Activated CD4-positive, alpha-beta T cell treated with anti-CD3 and anti-CD28 coated beads, Interleukin-2, amount 50 U/mL, for 48 hours (primary cell): ENCODE measurements at regions not wholly inside any gene's neighbourhood (a gene's known extent, or its start where the extent isn't known, plus 50 kb on each side); places are given as distances from the start of the nearest gene placed in this dataset.

Source experiments
- DNase-seq, 2 experiments: peaks; one replicate each; pipeline ENCODE4 v3.0.0-alpha.2; 2020

DNA sequence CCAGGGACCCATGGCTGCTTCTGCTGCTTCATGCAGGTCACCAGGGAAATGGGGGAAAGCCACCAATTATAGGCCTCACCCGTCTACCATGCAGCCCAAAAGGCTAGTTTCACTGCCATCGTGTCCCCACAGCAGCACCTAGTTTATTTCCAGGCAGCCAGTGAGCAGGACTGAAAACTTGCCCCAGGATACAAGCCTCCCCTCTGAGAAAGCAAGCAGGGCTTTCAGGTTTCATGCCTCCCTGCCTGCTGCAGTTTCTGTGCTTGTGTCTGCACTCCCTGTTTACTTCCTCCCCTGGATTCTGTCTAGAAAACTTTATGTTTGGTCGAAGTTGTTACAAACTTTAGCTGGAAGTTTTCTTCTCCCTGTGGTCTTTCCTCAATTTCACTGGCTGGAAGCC is 319.1 kb downstream of the ANXA1 start:
- DNase-seq = no peak

DNA sequence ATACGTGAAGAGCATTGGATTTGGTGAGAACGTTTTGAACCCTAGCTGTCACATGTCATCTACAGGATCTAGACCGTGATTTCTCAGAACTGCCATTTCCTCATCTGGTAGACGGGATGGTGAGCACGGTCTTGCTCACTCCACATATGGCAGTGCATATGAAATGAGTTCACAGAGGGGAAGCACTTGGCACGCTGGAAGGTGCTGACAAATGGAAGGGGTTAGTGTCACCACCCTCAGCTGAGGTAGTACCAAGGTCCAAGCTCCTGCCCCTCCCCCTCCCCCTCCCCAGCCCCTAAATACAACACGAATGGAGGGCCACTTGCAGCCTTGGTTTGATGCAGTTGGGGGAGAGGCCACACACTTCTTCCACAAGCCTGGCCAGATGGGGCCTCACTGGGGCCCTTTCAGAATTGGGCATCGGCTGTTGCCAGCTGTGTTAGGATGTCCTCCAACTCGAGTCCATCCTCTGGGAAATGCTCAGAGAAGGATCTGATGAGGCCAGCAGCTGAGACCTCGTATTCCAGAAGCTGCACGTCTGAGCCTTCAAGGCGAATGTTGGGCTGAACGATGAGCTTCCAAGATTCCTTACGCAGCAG is 322.4 kb downstream of the ANXA1 start:
- no peak for DNase-seq

DNA sequence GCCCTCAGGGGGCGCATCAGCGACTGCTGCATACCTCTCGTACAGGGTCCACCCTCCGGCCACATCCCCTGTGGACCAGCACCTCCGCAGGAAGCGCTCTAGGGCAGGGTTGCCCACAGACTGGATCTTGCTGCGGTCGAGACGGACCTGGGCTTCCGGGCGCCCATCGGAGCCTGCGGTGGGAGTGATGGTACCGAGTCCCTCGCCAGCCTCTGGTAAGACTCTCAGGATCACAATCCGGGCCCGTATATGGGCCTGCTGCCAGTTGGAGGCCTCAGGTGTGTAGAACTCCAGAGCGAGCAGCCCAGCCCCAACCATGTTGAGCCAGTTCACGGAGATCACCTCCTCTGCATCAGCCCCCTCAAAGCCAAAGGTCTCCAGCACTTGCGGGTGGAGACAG is 323.0 kb downstream of the ANXA1 start:
- no peak for DNase-seq

DNA sequence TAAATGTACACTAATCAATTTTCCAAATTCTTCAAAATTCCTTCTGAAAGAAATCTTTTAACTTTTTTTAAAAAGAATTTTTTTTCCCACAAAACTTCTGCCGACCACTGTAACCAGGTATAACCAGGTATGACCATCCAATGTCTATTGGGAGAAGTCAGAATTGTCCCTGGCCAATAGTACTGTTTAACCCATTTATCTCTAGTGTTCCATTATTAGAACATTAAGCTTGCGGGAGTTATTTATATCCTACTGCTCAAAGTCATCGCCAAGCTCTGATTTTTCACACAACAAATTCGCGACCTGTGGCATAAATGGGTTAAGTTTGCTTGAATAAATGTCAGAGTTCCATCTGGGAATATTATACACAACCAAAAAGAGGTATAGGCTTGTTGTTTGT is 343.2 kb downstream of the ANXA1 start:
- DNase-seq = no peak

- no peak for DNase-seq
These were observed 346.1 kb downstream of the ANXA1 start for GRCh38 chr9:73497796-73498195.

GRCh38 chr9:73515216-73515615 is 363.6 kb downstream of the ANXA1 start:
- DNase-seq = no peak

GRCh38 chr9:73523391-73523790 is 371.7 kb downstream of the ANXA1 start:
- DNase-seq = no peak

DNA sequence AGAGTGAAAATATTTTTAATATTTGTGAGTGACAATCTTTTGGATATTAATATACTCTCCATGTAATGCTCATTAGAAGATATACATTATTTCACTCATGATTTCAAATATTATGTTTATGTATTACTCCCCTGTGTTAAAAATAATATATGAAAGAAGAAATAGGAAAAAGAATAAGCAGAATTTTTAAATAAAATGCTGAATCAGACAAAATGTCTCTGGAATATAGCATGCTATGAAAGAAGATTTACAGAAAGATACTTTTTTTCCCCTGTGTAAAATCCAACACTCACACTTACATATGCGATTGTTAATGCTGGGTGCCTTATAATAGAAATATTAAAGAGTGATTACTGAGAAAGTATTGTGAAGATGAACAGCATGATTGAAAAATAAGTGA is 373.7 kb downstream of the ANXA1 start:
- DNase-seq = no peak

GRCh38 chr9:73527521-73527920 is 375.9 kb downstream of the ANXA1 start:
- no peak for DNase-seq

- DNase-seq = no peak
These were observed 377.3 kb downstream of the ANXA1 start for GRCh38 chr9:73528926-73529325.

- no peak for DNase-seq
These were observed 378.0 kb downstream of the ANXA1 start for GRCh38 chr9:73529666-73530065.

DNA sequence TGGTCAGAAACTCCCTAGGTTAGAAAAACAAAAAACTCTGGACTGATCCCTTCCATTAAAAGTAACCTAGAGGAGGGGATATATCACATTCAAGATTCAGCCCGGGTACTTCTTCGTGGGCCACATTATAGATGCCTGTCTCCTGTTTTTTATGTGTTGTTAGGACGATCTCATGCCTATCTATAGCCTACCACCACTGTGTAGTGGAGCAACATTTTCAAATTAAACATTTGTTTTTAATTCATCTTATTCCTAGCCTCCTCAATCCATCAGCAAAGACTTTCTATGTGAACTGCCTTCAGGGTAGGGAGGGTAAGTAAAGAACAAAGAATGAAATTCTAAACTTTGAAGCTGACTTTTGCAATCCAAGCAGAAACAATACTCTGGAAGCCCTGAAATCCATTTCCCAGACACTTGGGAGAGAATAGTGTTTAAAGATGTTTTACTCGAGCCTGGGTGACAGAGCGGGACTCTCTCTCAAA is 379.4 kb downstream of the ANXA1 start:
- no peak for DNase-seq

- DNase-seq = no peak
These were observed 380.0 kb downstream of the ANXA1 start for GRCh38 chr9:73531658-73532057.

DNA sequence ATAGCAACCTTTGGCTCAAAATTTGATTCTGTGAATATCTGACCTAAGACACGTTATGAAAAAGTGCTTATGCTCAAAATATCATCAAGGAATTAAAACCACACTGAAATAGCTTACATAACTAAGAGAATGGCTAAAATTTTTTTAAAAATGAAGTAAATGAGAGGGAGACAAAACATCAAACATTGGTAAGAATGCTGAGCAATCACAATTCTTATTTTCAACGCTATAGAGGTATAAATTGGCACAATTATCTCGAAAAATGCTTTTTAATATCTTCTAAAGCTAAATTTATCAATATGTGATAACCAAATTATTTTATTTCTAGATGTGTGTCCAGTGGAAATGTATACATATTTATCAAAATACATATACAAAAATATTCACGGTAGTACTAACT is 381.3 kb downstream of the ANXA1 start:
- no peak for DNase-seq

DNA sequence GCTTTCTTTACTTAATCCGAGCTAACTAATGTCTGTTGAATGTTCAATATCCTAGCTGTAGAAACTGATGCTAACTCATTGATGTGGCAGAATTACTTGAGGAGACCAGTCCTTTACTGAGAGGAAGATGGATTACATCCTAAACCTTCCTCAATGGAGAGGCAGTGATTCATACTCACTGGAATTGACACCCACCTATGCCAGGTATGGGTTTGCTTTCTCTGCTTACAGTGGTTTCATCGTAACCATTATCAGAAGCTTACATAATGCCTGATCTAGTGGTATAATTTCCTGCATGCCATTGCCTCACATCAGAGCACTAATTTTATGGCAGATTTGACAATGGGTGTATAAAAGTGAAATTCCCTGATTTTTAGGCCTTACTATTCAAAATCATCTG is 384.7 kb downstream of the ANXA1 start:
- no peak for DNase-seq

DNA sequence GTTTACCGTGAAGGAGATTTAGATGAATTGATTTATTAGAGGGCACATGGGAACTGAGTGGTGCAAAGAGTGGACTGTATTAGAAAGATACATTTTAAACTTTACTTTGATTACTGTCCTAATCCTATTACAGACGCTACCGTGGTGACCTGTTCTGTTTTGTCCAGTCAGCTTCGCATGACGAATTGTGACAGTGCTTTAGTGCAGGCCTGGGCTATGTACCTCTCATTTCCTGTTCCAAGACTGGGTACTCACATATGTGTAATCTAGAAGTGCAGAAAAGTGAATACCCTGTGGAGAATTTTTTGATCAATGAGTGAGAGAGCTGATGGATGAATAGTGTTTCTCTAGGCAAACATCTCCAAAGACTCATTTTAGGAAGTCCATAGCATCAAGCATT is 385.9 kb downstream of the ANXA1 start:
- DNase-seq = no peak

- no peak for DNase-seq
These were observed 388.3 kb downstream of the ANXA1 start for GRCh38 chr9:73539881-73540390.

DNA sequence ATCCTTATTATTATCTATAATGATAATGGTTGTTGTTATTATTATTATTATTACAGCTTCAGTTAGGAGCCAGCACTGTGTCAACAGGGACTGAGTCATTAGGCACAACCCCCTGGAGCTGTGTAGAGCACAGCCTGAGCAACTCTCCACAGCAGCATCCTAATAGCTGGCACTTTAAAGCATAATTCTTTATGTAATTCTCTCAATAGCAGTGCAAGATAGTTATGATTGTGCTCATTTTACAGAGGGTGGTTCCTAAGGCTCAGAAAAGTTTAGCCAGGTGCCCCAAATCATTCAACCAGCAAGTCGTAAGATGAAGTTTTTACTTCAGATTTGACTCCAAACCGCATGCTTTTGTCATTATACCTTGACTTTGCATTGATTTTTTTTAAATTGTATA is 390.3 kb downstream of the ANXA1 start:
- no peak for DNase-seq

GRCh38 chr9:73543727-73544126 is 392.1 kb downstream of the ANXA1 start:
- no peak for DNase-seq

DNA sequence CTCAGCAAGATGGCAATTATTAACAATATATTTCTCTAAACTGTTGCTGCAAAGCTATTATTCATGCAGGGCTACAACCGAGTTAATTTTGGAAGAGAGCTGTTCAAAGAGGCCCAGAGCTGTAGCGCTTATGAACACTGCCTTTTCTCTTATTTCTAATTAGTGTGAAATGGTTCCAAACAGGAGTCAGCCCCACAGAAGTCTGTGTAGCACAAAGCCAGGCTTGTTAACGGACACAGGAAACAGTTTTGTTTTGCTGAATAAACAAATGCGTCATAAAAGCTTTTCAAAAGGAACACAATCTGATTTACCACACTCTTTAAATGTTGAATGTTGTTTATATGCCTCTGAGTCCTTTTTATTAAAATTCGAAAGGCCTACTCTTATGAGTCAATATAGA is 396.5 kb downstream of the ANXA1 start:
- DNase-seq = no peak

GRCh38 chr9:73549991-73550390 is 398.3 kb downstream of the ANXA1 start:
- DNase-seq = no peak

GRCh38 chr9:73553295-73553694 is 401.6 kb downstream of the ANXA1 start:
- DNase-seq = no peak

GRCh38 chr9:73558471-73558870 is 406.8 kb downstream of the ANXA1 start:
- DNase-seq = no peak

- no peak for DNase-seq
These were observed 413.4 kb downstream of the ANXA1 start for GRCh38 chr9:73565026-73565425.

GRCh38 chr9:73565833-73566465 is 414.3 kb downstream of the ANXA1 start:
- DNase-seq = no peak
